ENCODE measurements at regions not wholly inside any gene's neighbourhood (a gene's known extent, or its start where the extent isn't known, plus 50 kb on each side); places are given as distances from the start of the nearest gene placed in this dataset.

- DNase-seq = no peak
Measured at GRCh38 chr16:17532338-17532995, 61.7 kb upstream of the XYLT1 start.

- DNase-seq = no peak
Measured at GRCh38 chr16:17529982-17530760, 59.4 kb upstream of the XYLT1 start.

- no peak for DNase-seq
Measured at GRCh38 chr16:17526956-17527937, 56.5 kb upstream of the XYLT1 start.

- DNase-seq = no peak
Measured at GRCh38 chr16:17524656-17525055, 53.9 kb upstream of the XYLT1 start.

- no peak for DNase-seq
Measured at GRCh38 chr16:17520561-17520960, 49.8 kb upstream of the XYLT1 start.

Measured in effector CD4-positive, alpha-beta T cell (primary cell).